ENCODE measurements at regions not wholly inside any gene's neighbourhood (a gene's known extent, or its start where the extent isn't known, plus 50 kb on each side); places are given as distances from the start of the nearest gene placed in this dataset.
"Not testable (repeated sequence)": the region's sequence is repeated elsewhere in the genome, so short reads cannot be mapped to it uniquely, and the experiment has no call there.

DNA sequence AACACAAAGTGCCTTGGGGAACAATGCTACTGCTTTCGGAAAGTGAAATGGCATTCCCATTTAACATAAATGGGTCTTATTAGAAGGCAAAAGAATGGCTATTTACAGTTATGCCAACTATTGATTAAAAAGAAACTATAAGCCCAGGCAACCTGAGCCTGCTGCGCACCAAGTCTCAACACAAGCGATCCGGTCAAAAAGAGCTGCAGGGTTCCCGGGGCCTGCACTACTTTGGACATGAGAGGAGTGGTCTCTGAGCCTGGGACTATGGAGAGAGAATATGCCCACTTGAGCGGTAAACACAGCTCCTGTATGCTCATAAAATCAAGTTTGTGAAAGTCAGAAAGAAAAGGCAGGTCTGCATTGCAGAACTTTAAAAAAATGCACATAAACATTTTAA is 660.7 kb downstream of the EFNA5 start:
- Histone ChIP-seq H3K36me3 (no peaks in the 10 kb centered on the region), H3K4me1 (no peaks in the 10 kb centered on the region), H3K27ac (no peak overlapping the region), H3K4me3 (no peak overlapping the region), H3K27me3 (no peaks in the 10 kb centered on the region), H3K9me3 (no peaks in the 10 kb centered on the region)
- TF ChIP-seq POLR2A (IDR thresholded peaks at IDR 0.05) (no peak), CTCF (IDR thresholded peaks at IDR 0.05) (no peak)
- 79% methylated on average over 6 of the region's 6 CpGs for WGBS (ENCODE audit: insufficient coverage, low coverage, low lambda C conversion rate, missing lambda C conversion rate)
- no peak for DNase-seq
- intact Hi-C loops (cut with DNase I), result no loop called here
- no peak for ATAC-seq

GRCh38 chr5:107005653-107006052 is 665.1 kb downstream of the EFNA5 start:
- no peaks in the 10 kb centered on the region for H3K9me3 ChIP-seq
- no peak for ATAC-seq
- H3K27ac ChIP-seq, result no peak overlapping the region
- H3K4me1 ChIP-seq, result no peaks in the 10 kb centered on the region
- H3K36me3 ChIP-seq, result no peaks in the 10 kb centered on the region
- no peaks in the 10 kb centered on the region for H3K27me3 ChIP-seq
- no peak overlapping the region for H3K4me3 ChIP-seq
- 40% methylated on average over 1 of the region's 1 CpG for WGBS (ENCODE audit: insufficient coverage, low coverage, low lambda C conversion rate, missing lambda C conversion rate)
- intact Hi-C loops (cut with DNase I), result no loop called here
- DNase-seq, result no peak
- no peak for TF ChIP-seq CTCF (IDR thresholded peaks at IDR 0.05)
- no peak for TF ChIP-seq POLR2A (IDR thresholded peaks at IDR 0.05)

DNA sequence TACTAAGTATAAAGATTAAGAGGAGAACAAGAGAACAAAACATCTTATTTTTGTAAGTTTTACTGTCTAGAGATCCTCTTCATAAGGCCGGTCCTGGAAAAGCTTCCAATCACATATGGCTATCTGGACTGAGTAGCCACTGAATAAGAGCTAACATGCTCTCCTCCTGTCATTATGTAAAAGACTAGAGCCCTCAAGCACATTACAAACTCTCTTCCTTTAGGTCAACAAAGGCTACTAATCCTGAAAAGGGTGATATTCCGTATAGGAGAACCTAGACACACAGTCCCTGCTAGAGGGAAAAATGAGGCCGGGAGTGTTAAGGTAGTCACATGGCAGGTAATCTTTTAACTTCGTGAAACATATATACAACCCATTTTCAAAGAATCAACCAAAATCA is 665.6 kb downstream of the EFNA5 start:
- DNase-seq (no peak), ATAC-seq (no peak)
- no peaks in the 10 kb centered on the region for H3K27me3 ChIP-seq
- no peaks in the 10 kb centered on the region for H3K9me3 ChIP-seq
- no peaks in the 10 kb centered on the region for H3K36me3 ChIP-seq
- H3K27ac ChIP-seq, result no peak overlapping the region
- intact Hi-C loops (cut with DNase I), result no loop called here
- 65% methylated on average over 4 of the region's 4 CpGs for WGBS (ENCODE audit: insufficient coverage, low coverage, low lambda C conversion rate, missing lambda C conversion rate)
- H3K4me1 ChIP-seq, result no peaks in the 10 kb centered on the region
- TF ChIP-seq CTCF (IDR thresholded peaks at IDR 0.05) (no peak), POLR2A (IDR thresholded peaks at IDR 0.05) (no peak)
- no peak overlapping the region for H3K4me3 ChIP-seq

- no peak overlapping the region for H3K4me3 ChIP-seq
- H3K36me3 ChIP-seq, result no peaks in the 10 kb centered on the region
- no peaks in the 10 kb centered on the region for H3K9me3 ChIP-seq
- TF ChIP-seq POLR2A (IDR thresholded peaks at IDR 0.05) (no peak), CTCF (IDR thresholded peaks at IDR 0.05) (no peak)
- no peaks in the 10 kb centered on the region for H3K4me1 ChIP-seq
- intact Hi-C loops (cut with DNase I), result no loop called here
- H3K27me3 ChIP-seq, result no peaks in the 10 kb centered on the region
- no peak overlapping the region for H3K27ac ChIP-seq
- ATAC-seq (no peak), DNase-seq (no peak)
Observed at GRCh38 chr5:107002115-107002514, 668.6 kb downstream of the EFNA5 start.

DNA sequence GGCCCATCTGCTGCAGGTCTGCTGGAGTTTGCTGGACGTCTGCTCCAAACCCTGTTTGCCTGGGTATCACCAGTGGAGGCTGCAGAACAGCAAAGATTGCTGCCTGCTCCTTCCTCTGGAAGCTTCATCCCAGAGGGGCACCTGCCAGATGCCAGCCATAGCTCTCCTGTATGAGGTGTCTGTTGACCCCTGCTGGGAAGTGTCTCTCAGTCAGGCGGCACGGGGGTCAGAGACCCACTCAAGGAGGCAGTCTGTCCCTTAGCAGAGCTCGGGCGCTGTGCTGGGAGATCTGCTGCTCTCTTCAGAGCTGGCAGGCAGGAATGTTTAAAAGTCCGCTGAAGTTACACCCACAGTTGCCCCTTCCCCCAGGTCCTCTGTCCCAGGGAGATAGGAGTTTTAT is 671.2 kb downstream of the EFNA5 start:
- H3K27ac ChIP-seq; ATAC-seq; H3K4me1 ChIP-seq; intact Hi-C loops (cut with DNase I); DNase-seq; H3K27me3 ChIP-seq; H3K36me3 ChIP-seq; H3K4me3 ChIP-seq; H3K9me3 ChIP-seq: not testable (repeated sequence)
- 14% methylated on average over 1 of the region's 6 CpGs for WGBS (ENCODE audit: insufficient coverage, low coverage, low lambda C conversion rate, missing lambda C conversion rate)

Data from right lobe of liver (tissue), 6 donors.